Lower lobe of right lung (tissue), 2 donors: ENCODE measurements at regions not wholly inside any gene's neighbourhood (a gene's known extent, or its start where the extent isn't known, plus 50 kb on each side); places are given as distances from the start of the nearest gene placed in this dataset.

Experiments used
- ATAC-seq, 2 donors: fragments of 200-7000 bp; cut with Tn5 transposase; one replicate each; pipeline ENCODE4 v1.9.1; 2020 to 2022; ENCODE audit warnings: mild to moderate bottlenecking in 2 of 2, moderate library complexity in 2 of 2
- DNase-seq: peaks from one replicate; pipeline ENCODE4 v3.0.0-alpha.2; 2020
- H3K27ac ChIP-seq: fragments of 200-600 bp; one replicate; pipeline ENCODE4 v1.8.0; 2022
- H3K27me3 ChIP-seq: fragments of 200-600 bp; one replicate; pipeline ENCODE4 v1.8.0; 2022; ENCODE audit warnings: low read depth
- H3K36me3 ChIP-seq: fragments of 200-600 bp; one replicate; pipeline ENCODE4 v1.8.0; 2022; ENCODE audit warnings: mild to moderate bottlenecking
- H3K4me1 ChIP-seq: fragments of 200-600 bp; one replicate; pipeline ENCODE4 v1.8.0; 2022
- H3K4me3 ChIP-seq: fragments of 200-600 bp; one replicate; pipeline ENCODE4 v1.8.0; 2022; ENCODE audit warnings: mild to moderate bottlenecking
- H3K9me3 ChIP-seq: fragments of 200-600 bp; one replicate; pipeline ENCODE4 v1.8.0; 2022
- intact Hi-C: fragments of 100-400 bp; cut with DNase I; formaldehyde crosslinking; loops from one replicate; pipeline ENCODE4 v1.11.0; 2022
- TF ChIP-seq, protein P1 (sequence below): fragments of 200-600 bp; IDR thresholded peaks from one replicate; pipeline ENCODE4 v1.8.0; 2022; ENCODE audit warnings: antibody characterized with exemption, mild to moderate bottlenecking
- donor health status: DM: no; HTN: yes; CAD: no; lungs with severe emphysema.

DNA sequence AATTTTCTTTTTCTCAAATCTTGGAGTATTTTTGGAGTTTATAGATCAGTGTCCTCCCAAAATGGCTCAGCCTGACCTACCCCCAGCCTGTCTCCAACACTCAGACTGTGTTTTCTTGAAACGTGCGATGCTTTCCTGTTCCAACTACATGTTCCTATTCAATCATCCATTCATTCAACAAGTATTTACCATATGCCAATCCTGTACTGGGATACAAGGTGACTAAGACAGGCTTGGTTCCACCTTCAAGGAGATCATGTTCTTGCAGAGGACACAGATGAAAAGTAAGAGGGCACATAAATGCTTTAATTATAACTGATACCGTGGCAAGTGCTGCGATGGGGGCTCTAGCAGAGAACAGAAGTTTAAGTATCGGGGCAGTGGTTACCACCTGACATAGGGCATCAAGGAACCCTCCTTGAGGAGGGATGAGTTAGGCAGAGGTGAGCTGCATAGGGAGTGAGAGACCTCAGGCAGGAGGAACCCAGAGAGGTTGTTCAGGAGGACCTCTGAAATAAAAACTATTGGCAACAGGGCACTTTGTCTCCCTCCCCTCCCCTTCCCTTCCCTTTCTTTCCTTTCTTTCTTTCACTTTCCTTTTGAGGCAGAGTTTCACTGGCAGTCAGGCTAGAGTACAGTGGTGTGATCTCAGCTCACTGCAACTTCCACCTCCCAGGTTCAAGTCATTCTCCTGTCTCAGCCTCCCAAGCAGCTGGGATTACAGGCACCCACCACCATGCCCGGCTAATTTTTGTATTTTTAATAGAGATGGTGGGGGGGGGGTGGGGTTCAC lies 469.0 kb downstream of the EPHA4 start:
- Histone ChIP-seq H3K4me3 (no peak overlapping the region), H3K27ac (no peak overlapping the region), H3K27me3 (no peaks in the 10 kb centered on the region), H3K36me3 (no peaks in the 10 kb centered on the region), H3K4me1 (peaks cover 13% of the 10 kb centered on the region), H3K9me3 (no peaks in the 10 kb centered on the region)
- intact Hi-C loops = no loop called here
- ATAC-seq (no peak), DNase-seq (no peak)
- TF ChIP-seq, protein P1, sequence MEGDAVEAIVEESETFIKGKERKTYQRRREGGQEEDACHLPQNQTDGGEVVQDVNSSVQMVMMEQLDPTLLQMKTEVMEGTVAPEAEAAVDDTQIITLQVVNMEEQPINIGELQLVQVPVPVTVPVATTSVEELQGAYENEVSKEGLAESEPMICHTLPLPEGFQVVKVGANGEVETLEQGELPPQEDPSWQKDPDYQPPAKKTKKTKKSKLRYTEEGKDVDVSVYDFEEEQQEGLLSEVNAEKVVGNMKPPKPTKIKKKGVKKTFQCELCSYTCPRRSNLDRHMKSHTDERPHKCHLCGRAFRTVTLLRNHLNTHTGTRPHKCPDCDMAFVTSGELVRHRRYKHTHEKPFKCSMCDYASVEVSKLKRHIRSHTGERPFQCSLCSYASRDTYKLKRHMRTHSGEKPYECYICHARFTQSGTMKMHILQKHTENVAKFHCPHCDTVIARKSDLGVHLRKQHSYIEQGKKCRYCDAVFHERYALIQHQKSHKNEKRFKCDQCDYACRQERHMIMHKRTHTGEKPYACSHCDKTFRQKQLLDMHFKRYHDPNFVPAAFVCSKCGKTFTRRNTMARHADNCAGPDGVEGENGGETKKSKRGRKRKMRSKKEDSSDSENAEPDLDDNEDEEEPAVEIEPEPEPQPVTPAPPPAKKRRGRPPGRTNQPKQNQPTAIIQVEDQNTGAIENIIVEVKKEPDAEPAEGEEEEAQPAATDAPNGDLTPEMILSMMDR = no peak

DNA sequence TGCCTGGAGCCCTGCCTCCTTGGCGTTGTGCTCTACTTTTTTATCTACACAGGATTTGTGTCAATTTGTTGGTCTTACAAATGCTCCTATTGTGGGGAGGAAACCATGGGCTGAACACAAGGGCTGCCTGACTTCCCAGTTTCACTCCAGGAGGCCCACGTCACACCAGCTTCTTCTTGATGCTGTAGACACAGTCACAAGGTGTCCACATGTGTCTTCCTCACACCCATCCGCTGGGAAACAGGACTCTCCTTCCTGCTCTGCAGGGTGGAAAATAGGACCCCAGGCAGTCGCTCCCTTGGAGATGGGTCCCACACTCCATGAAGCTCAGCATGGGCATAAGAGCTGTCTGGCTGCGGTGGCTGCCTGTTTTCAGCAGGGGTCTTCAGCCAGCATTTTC lies 468.2 kb downstream of the EPHA4 start:
- H3K36me3 ChIP-seq = no peaks in the 10 kb centered on the region
- TF ChIP-seq, protein P1 = no peak
- H3K9me3 ChIP-seq = no peaks in the 10 kb centered on the region
- H3K4me3 ChIP-seq = no peak overlapping the region
- ATAC-seq = peak; percentile 42 to 43
- no peak for DNase-seq
- H3K27ac ChIP-seq = no peak overlapping the region
- H3K27me3 ChIP-seq = no peaks in the 10 kb centered on the region
- peaks cover 13% of the 10 kb centered on the region for H3K4me1 ChIP-seq
- intact Hi-C loops = no loop called here

- Histone ChIP-seq H3K4me3 (no peak overlapping the region), H3K27ac (peak overlapping the region; percentile 9), H3K4me1 (peaks cover 13% of the 10 kb centered on the region), H3K27me3 (no peaks in the 10 kb centered on the region), H3K9me3 (no peaks in the 10 kb centered on the region), H3K36me3 (no peaks in the 10 kb centered on the region)
- intact Hi-C loops = no loop called here
- peak; percentile 76 for ATAC-seq
- DNase-seq = peak; percentile 54
- TF ChIP-seq, protein P1 = no peak
Observed at GRCh38 chr2:221104361-221104811, 467.7 kb downstream of the EPHA4 start.

DNA sequence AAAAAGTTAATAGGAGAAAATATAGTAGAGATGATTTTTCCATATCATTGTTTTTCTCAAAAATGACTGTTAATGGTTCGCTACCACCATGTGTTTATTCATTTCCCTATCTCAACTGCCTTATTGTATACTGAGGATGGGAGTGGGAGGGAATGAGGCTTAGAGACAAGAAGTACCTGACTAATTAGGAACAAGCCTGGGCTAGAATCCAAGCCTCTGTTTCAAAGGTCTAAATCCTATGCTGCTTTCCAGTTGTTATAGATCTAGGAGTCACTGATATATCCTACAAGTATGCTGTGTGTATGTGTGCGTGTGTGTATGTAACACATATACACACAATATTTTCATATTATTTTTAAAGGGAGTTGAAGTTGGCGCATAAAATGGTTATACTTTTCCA lies 465.9 kb downstream of the EPHA4 start:
- DNase-seq (no peak), ATAC-seq (no peak)
- peaks cover 13% of the 10 kb centered on the region for H3K4me1 ChIP-seq
- intact Hi-C loops = no loop called here
- H3K36me3 ChIP-seq = no peaks in the 10 kb centered on the region
- H3K27ac ChIP-seq = no peak overlapping the region
- no peaks in the 10 kb centered on the region for H3K27me3 ChIP-seq
- TF ChIP-seq, protein P1 = no peak
- no peak overlapping the region for H3K4me3 ChIP-seq
- H3K9me3 ChIP-seq = no peaks in the 10 kb centered on the region

DNA sequence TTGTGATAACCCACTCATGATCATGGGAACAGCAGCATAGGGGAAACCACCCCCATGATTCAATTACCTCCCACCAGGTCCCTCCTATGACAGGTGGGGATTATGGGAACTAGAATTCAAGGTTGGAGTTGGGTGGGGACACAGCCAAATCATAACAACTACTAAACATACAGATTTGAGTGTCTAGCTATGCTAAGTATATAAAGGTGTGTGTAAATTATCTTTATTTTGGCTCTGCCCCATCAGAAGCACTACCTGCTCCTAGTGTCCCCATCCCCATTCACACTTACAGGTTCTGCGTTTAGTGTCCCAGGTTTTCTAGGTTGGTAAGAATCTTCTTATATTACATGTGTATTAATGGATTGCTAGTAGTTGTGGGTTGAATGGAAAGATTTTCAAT lies 464.7 kb downstream of the EPHA4 start:
- intact Hi-C loops = no loop called here
- peaks cover 13% of the 10 kb centered on the region for H3K4me1 ChIP-seq
- TF ChIP-seq, protein P1 = no peak
- H3K27ac ChIP-seq = no peak overlapping the region
- H3K27me3 ChIP-seq = no peaks in the 10 kb centered on the region
- no peak for ATAC-seq
- H3K36me3 ChIP-seq = no peaks in the 10 kb centered on the region
- no peak for DNase-seq
- no peak overlapping the region for H3K4me3 ChIP-seq
- H3K9me3 ChIP-seq = no peaks in the 10 kb centered on the region
